Raji (cell line): ENCODE measurements at regions not wholly inside any gene's neighbourhood (a gene's known extent, or its start where the extent isn't known, plus 50 kb on each side); places are given as distances from the start of the nearest gene placed in this dataset.

Experiments used
- POLR2A ChIP-seq: IDR thresholded peaks from 2 replicates; pipeline ENCODE4 v1.6.1; 2011; ENCODE audit warnings: low read depth, low read length, control low read depth; ENCODE audit not compliant: insufficient read depth

DNA sequence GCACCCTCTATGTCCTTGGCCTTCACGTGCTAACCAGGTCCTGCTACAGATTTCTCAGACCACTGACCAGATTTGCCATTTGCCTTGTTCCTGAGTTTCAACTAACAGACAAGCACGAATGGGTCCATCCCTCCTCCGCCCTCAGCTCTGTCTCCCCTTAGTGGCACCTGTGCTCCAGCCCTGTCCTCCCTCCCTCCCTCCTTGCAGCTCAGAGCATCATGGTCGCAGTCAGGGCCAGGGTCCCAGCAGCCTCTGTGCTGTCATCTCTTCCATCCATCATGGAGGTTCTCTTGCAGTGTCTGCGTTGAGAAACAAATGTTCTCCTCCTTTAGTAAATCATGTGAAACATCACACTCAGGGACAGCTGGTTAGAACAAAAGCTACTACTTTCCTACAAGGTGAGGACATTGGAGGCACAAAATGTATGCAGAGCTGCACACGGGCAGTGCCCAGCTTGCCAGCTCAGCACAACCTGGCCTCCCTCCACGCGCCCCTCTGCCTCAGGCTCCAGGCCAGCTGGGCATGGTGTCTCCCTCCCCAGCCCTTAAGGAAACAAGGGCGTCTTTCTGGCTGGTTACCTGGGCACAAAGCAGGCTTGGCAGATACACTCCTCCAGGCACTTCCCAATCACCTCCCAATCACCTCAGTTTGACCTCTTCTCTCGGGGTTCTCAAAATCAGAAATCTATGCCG, 79.5 kb upstream of the ATP6AP2 start:
- no peak for TF ChIP-seq POLR2A

GRCh38 chrX:40496728-40497127, 84.0 kb upstream of the ATP6AP2 start:
- TF ChIP-seq POLR2A: no peak

DNA sequence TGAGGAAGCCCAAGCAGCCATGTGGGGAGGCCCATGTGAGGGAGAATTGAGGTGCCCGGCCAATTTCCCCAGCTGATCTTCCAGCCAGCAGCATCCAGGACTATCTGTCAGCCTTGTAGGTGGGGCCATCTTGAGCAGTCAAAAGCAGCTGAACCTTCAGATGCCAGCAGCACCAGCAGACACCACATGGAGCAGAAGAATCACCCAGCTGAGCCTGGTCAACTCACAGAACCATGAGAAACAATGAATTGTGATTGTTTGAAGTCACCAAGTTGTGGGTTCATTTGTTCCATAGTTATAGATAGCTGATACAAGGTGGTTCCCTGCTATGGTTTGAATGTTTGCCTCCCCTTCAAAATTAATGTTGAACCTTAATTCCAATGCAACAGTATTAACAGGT, 85.1 kb upstream of the ATP6AP2 start:
- TF ChIP-seq POLR2A: no peak

- no peak for TF ChIP-seq POLR2A
These were observed 86.8 kb upstream of the ATP6AP2 start for GRCh38 chrX:40494005-40494404.

- no peak for TF ChIP-seq POLR2A
These were observed 92.5 kb upstream of the ATP6AP2 start for GRCh38 chrX:40488296-40488695.

GRCh38 chrX:40485973-40486372, 94.8 kb upstream of the ATP6AP2 start:
- no peak for TF ChIP-seq POLR2A

DNA sequence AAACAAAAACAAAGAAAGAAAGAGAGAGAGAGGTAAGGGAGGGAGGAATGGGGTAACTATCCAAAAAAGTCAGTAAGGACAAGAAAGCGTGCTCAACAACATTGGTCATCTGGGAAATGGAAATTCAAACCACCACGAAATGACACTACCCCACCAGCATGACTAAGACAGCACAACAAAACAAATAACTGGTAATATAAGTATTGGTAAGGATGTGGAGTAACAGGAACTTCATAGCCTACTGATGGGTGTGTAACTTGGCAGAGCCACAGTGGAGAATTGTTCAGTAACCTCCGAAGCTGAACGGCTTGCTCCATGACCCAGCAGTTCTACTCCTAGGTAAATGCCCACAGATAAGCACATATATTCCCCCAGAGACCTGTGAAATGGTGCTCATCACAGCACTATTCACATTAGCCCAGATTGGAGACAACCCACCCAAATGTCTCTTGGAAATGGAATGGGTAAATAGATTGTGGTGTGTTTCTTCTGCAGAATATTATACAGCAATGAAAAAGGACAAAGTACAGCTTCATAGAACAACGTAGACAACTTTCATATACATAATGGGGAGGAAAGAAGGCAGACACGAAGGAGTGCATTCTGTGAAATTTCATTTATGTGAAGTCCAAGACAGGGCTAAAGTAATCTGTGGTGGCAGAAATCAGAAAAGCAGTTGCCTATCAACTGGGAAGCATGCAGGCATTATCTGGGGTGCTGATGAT, 95.5 kb upstream of the ATP6AP2 start:
- TF ChIP-seq POLR2A: no peak

GRCh38 chrX:40484408-40485091, 96.2 kb upstream of the ATP6AP2 start:
- no peak for TF ChIP-seq POLR2A

DNA sequence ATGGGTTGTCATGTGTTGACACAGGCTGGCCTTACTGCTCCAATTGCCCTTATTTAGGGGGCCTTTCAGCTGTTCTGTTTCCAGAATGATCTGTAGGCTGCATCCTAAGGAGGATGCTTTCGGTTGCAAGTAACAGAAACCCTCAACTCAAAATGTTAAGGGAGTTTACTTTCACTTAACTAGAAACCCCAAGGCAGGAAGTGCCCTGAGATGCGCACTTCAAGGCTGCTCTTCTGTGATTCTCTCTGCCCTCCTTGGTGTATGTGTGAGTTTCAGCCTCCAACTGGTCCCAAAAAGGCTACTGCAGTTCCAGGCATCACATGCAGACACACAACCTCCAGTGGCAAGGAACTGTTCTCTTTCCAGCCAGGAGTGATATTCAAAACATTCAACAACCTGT, 97.3 kb upstream of the ATP6AP2 start:
- no peak for TF ChIP-seq POLR2A

- TF ChIP-seq POLR2A: no peak
These were observed 100.9 kb upstream of the ATP6AP2 start for GRCh38 chrX:40479777-40480318.

DNA sequence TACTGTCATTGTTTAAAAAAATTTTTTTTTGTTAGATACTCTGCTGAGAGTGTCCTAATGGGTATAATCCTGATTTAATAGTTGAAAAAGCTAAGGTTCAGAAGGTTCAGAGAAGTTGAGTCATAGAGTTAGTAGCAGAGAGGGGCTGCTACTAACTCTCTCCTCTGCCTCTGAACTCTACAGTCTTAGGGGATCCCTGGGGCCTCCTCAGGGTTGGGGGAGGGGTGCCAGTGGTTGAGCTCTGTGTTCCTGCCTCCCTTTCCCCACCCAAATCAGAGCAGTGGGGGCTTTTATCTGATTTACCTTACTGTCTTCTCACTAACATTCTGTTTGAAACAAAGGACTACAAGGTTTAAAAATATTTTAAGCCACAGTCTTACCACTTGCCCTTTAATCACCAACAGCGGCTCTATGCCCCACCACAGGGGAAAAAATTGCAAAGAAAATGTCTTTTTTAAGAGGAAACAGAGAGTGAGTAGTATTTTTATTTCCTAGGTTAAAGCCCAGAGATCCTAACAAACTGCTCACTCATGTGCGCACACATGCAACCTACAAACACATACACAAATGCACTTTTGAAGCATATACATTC, 102.2 kb upstream of the ATP6AP2 start:
- TF ChIP-seq POLR2A: no peak

GRCh38 chrX:40476958-40477357, 103.8 kb upstream of the ATP6AP2 start:
- no peak for TF ChIP-seq POLR2A

- no peak for TF ChIP-seq POLR2A
These were observed 106.1 kb upstream of the ATP6AP2 start for GRCh38 chrX:40474645-40475044.

GRCh38 chrX:40474205-40474626, 106.6 kb upstream of the ATP6AP2 start:
- TF ChIP-seq POLR2A: no peak

DNA sequence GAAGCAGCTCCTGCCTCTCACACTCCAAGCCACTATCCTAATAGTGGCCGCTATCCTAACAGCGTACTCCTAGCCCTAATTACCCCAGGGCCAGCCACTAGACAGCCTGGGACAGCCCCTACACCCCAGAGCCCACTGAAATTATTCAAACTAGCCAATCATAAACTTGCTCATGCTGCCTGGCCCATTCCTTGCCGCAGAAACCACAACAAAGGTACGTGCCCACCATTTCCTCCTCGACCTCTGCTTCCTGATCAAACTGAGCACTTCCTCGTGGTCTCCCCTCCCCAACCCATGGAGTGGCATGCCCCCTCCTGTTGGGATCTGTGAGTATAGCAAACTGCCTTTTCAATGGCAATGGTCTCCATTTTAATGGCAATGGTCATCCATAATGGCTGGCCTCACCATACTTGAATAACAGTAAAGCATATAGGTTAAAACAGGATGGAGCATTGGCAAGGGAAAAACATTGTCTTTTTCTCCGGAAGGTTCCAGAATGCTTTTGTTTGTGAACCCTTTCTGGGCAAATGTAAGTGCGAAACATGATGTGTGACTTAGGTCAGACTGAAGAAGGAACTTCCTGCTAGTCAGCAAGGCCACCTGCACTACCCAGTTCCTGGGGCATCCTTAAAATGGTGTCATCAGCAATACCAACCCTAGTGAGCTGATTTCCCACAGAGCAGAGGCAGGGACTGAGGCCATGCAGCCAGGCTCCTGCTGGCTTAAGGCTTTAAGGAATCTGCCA, 107.1 kb upstream of the ATP6AP2 start:
- TF ChIP-seq POLR2A: no peak
